ENCODE measurements at regions not wholly inside any gene's neighbourhood (a gene's known extent, or its start where the extent isn't known, plus 50 kb on each side); places are given as distances from the start of the nearest gene placed in this dataset.
"Not testable (repeated sequence)": the region's sequence is repeated elsewhere in the genome, so short reads cannot be mapped to it uniquely, and the experiment has no call there.

DNA sequence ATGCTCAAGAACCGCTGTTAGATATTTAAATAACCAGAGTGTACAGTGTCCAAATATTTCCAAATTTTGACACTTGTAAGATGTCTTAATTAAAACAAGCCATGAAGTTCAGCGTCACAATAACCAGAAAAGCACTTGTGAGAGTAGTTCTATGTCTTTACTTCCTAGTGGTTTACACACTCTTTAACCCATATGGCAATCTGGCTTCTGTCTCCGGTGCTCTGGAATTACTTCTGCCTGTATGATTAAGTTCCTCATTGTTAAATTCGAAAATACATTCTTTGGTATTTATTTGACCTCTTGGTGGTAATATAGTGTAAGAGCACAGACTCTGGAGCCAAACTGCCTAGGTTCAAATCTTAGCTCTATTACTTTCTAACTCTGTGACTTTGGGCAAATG, 89.9 kb upstream of the NOTCH2NLA start:
- not testable (repeated sequence) for H3K27ac ChIP-seq (ENCODE audit: low read depth, low read length); H3K36me3 ChIP-seq (ENCODE audit: insufficient read depth, low read length)

DNA sequence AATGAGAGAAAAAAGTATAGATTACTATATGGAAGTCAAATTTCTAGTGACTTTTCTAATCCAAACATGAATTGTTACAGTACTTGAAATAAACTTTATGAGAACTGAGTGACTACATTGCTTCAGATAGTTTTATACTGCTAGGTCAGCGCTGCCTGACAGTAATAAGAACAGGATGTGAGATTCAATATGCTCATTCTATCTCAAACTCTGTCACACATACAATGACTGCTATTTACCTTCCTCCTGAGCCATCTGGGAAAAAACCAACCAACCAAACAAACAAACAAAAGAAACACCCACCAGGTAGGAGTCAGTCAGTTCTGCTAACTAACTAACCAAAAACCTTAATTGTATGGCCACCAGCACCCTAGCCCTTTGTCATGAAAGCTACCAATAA, 89.0 kb upstream of the NOTCH2NLA start:
- H2AFZ ChIP-seq (ENCODE audit: low read length, unreplicated experiment); H3K36me3 ChIP-seq (ENCODE audit: insufficient read depth, low read length); H3K79me2 ChIP-seq (ENCODE audit: control insufficient read depth, insufficient read depth, low read length, unreplicated experiment); H3K4me3 ChIP-seq (ENCODE audit: low read depth, low read length); H3K27ac ChIP-seq (ENCODE audit: low read depth, low read length); H3K4me1 ChIP-seq (ENCODE audit: control insufficient read depth, insufficient read depth, low read length, unreplicated experiment); H3K27me3 ChIP-seq (ENCODE audit: insufficient read depth, low read length): not testable (repeated sequence)

More for the DNA sequence above, 89.9 kb upstream of the NOTCH2NLA start:
- not testable (repeated sequence) for H3K79me2 ChIP-seq (ENCODE audit: control insufficient read depth, insufficient read depth, low read length, unreplicated experiment); H3K27me3 ChIP-seq (ENCODE audit: insufficient read depth, low read length); H3K4me3 ChIP-seq (ENCODE audit: low read depth, low read length); H2AFZ ChIP-seq (ENCODE audit: low read length, unreplicated experiment); H3K4me1 ChIP-seq (ENCODE audit: control insufficient read depth, insufficient read depth, low read length, unreplicated experiment)

DNA sequence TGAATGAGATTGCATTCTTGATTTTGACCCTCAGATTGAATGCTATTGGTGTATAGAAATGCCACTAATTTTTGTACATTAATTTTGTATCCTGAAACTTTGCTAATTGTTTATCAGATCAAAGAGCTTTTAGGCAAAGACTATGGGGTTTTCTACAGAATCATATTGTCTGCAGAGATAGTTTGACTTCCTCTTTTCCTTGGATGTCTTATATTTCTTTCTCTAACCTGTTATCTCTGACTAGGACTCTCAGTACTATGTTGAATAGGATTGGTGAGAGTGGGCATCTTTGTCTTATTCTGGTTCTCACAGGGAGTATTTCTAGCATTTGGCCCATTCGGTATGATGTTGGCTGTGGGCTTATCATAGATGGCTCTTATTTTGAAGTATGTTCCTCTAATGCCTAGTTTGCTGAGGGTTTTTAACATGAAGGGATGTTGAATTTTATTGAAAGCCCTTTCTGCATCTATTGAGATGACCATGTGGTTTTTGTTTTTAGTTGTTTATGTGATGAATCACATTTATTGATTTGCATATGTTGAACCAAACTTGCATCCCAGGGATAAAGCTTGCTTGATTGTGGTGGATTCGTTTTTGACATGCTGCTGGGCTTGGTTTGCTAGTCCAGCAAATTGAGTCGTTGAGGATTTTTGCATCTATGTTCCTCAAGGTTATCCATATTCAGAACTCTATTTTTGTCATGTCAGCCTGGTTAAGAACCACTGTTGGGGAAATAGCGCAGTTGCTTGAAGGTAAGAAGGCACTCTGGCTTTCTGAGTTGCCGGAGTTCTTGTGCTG, 85.8 kb upstream of the NOTCH2NLA start:
- H3K36me3 ChIP-seq (ENCODE audit: insufficient read depth, low read length); H3K79me2 ChIP-seq (ENCODE audit: control insufficient read depth, insufficient read depth, low read length, unreplicated experiment); H2AFZ ChIP-seq (ENCODE audit: low read length, unreplicated experiment); H3K27me3 ChIP-seq (ENCODE audit: insufficient read depth, low read length); H3K4me1 ChIP-seq (ENCODE audit: control insufficient read depth, insufficient read depth, low read length, unreplicated experiment); H3K27ac ChIP-seq (ENCODE audit: low read depth, low read length); H3K4me3 ChIP-seq (ENCODE audit: low read depth, low read length): not testable (repeated sequence)

DNA sequence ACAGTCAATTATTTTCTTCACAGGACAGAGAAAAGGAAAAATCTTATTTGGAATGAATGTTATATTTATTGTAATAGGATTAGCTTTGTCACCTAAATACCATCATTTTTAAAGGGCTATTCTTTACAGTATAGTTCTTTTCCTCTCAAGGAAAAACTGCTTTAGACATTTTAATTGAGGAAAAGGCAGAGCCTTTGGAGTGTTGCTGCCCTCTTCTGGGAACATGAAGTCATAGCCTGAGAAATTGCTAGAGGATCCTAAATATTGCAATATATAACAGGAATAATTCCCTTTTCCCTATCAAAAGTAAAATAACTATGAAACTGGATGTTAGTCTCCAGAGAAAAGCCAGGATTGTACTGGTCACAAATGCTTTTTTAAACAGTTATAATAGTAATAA, 81.8 kb upstream of the NOTCH2NLA start:
- H3K4me3 ChIP-seq (ENCODE audit: low read depth, low read length); H3K27me3 ChIP-seq (ENCODE audit: insufficient read depth, low read length); H3K36me3 ChIP-seq (ENCODE audit: insufficient read depth, low read length); H2AFZ ChIP-seq (ENCODE audit: low read length, unreplicated experiment); H3K79me2 ChIP-seq (ENCODE audit: control insufficient read depth, insufficient read depth, low read length, unreplicated experiment); H3K27ac ChIP-seq (ENCODE audit: low read depth, low read length); H3K4me1 ChIP-seq (ENCODE audit: control insufficient read depth, insufficient read depth, low read length, unreplicated experiment): not testable (repeated sequence)

DNA sequence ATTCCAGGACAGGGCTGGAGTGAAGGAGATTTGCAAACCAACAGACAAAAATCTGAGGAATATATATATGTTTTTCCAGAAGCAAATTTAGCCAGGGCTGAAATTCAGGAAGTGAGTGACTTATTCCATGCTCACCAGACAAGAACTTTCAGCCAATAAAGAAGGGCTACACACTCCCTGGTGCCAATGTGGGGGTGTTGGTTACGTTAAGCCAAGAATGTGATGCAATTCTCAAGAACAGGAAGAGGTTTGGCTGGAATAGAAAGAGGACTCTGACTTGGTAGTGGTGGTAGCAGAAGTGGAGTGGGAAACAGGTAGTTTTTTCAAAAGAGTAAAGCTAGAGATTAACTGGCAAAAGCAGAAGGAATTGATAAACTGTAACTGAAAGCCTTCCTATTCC, 80.6 kb upstream of the NOTCH2NLA start:
- not testable (repeated sequence) for H2AFZ ChIP-seq (ENCODE audit: low read length, unreplicated experiment)

DNA sequence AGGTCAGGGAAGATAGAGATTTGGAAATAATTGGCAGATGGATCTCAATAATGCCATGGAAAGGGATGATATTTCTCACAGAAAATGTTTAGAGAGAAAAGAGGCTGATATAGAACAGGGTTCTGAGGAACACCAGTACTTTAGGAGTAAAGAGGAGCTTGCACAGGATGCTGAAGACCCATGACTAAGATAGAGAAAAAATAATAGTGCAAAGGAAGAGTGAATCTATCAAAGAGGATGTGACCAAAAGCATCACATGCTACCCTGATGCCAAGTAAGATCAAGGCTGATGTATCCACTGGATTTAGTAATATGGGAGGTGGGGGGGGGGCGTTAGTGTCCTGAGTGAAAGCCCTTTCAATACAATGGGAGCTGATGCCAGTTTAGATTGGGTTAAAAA, 80.1 kb upstream of the NOTCH2NLA start:
- H3K4me1 ChIP-seq (ENCODE audit: control insufficient read depth, insufficient read depth, low read length, unreplicated experiment); H2AFZ ChIP-seq (ENCODE audit: low read length, unreplicated experiment); H3K27me3 ChIP-seq (ENCODE audit: insufficient read depth, low read length); H3K36me3 ChIP-seq (ENCODE audit: insufficient read depth, low read length); H3K4me3 ChIP-seq (ENCODE audit: low read depth, low read length); H3K79me2 ChIP-seq (ENCODE audit: control insufficient read depth, insufficient read depth, low read length, unreplicated experiment): not testable (repeated sequence)
- 0 out of 2 replicates have a peak overlapping the region, but pooled peaks have one; percentile 34 for H3K27ac ChIP-seq (ENCODE audit: low read depth, low read length)

More for the DNA sequence above, 80.6 kb upstream of the NOTCH2NLA start:
- not testable (repeated sequence) for H3K36me3 ChIP-seq (ENCODE audit: insufficient read depth, low read length); H3K27ac ChIP-seq (ENCODE audit: low read depth, low read length); H3K27me3 ChIP-seq (ENCODE audit: insufficient read depth, low read length); H3K4me3 ChIP-seq (ENCODE audit: low read depth, low read length); H3K4me1 ChIP-seq (ENCODE audit: control insufficient read depth, insufficient read depth, low read length, unreplicated experiment); H3K79me2 ChIP-seq (ENCODE audit: control insufficient read depth, insufficient read depth, low read length, unreplicated experiment)

DNA sequence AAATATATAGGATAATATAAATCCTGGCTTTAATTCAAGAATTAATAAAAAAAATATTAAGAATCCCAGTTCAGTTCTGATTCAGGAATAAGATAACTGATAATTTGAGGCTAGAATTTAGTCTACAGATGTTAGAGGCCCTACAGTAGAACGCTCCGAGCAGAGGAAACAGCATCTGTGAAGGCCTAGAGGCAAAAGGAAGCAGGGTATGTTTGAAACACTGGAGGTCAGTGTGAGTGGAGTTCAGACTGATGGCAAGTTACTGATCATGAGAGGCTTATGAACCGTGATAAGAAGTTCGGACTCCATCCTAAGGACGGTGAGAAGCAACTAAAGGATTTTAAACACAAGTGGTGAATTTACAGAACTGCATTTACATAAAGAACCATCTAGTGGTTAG, 79.3 kb upstream of the NOTCH2NLA start:
- H3K4me1 ChIP-seq (ENCODE audit: control insufficient read depth, insufficient read depth, low read length, unreplicated experiment); H3K79me2 ChIP-seq (ENCODE audit: control insufficient read depth, insufficient read depth, low read length, unreplicated experiment); H3K4me3 ChIP-seq (ENCODE audit: low read depth, low read length); H2AFZ ChIP-seq (ENCODE audit: low read length, unreplicated experiment); H3K36me3 ChIP-seq (ENCODE audit: insufficient read depth, low read length); H3K27me3 ChIP-seq (ENCODE audit: insufficient read depth, low read length): not testable (repeated sequence)
- H3K27ac ChIP-seq (ENCODE audit: low read depth, low read length), result peak overlapping the region; percentile 83

DNA sequence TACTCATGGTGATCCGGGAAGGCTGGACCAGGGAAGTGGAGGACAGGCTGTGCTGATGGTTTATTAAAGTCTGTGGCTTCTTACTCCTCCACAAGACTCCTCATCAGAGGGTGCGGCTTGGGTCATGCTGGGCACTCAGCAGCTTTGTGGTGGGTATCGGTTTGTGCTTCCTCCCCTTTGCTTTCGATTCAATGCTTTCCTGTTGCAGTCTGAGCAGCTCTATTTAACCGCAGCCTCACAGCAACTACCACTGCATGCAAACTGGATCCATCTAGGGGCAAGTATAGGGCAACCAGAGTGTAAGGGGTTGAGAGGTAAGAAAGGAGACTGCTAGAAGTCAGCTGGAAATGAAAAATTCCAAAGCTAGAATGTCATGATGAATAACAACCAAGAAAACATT, 78.8 kb upstream of the NOTCH2NLA start:
- H3K36me3 ChIP-seq (ENCODE audit: insufficient read depth, low read length); H3K4me1 ChIP-seq (ENCODE audit: control insufficient read depth, insufficient read depth, low read length, unreplicated experiment): not testable (repeated sequence)

DNA sequence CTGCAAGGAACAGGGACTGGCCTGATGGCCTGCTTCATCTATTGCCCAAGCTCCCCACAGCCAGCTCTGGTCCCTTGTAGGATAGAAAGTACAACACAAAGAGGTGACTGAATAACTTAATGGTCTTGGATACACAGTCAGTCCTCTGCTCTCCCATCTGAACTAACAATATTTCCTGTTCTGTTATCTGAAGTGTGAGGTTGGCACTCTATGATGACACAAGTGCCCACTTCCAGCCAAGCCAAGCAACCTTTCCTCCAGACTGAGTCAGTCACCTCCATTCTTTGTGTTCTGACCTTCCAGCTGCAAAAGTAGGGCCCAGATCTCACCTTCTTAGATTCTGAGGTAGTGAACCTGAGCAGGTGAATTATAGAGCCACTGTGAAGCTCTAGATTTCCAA, 77.8 kb upstream of the NOTCH2NLA start:
- H2AFZ ChIP-seq (ENCODE audit: low read length, unreplicated experiment); H3K36me3 ChIP-seq (ENCODE audit: insufficient read depth, low read length); H3K4me1 ChIP-seq (ENCODE audit: control insufficient read depth, insufficient read depth, low read length, unreplicated experiment); H3K27me3 ChIP-seq (ENCODE audit: insufficient read depth, low read length); H3K79me2 ChIP-seq (ENCODE audit: control insufficient read depth, insufficient read depth, low read length, unreplicated experiment); H3K4me3 ChIP-seq (ENCODE audit: low read depth, low read length); H3K27ac ChIP-seq (ENCODE audit: low read depth, low read length): not testable (repeated sequence)

More for the DNA sequence above, 78.8 kb upstream of the NOTCH2NLA start:
- H3K27ac ChIP-seq (ENCODE audit: low read depth, low read length); H3K79me2 ChIP-seq (ENCODE audit: control insufficient read depth, insufficient read depth, low read length, unreplicated experiment); H2AFZ ChIP-seq (ENCODE audit: low read length, unreplicated experiment); H3K27me3 ChIP-seq (ENCODE audit: insufficient read depth, low read length); H3K4me3 ChIP-seq (ENCODE audit: low read depth, low read length): not testable (repeated sequence)

DNA sequence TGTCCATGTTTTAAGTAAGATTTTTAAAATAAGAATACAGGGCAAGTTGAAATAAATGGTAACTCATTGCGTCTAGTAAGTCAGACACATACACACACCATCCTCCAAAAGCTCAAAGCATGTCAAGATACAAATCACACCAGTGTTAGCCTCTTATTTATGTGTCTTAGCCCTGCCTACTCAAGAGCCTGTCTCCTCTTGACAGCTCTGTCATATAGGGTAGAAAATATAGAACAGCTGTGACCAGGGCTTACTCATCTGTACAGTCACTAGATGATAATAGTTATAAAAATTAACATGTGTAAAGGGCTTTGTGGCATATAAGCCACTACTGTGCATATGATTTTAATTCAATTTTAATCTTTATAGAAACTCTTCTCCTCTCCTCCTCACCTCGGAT, 76.6 kb upstream of the NOTCH2NLA start:
- not testable (repeated sequence) for H3K27me3 ChIP-seq (ENCODE audit: insufficient read depth, low read length); H3K4me1 ChIP-seq (ENCODE audit: control insufficient read depth, insufficient read depth, low read length, unreplicated experiment); H3K36me3 ChIP-seq (ENCODE audit: insufficient read depth, low read length); H3K4me3 ChIP-seq (ENCODE audit: low read depth, low read length); H3K79me2 ChIP-seq (ENCODE audit: control insufficient read depth, insufficient read depth, low read length, unreplicated experiment); H2AFZ ChIP-seq (ENCODE audit: low read length, unreplicated experiment); H3K27ac ChIP-seq (ENCODE audit: low read depth, low read length)

DNA sequence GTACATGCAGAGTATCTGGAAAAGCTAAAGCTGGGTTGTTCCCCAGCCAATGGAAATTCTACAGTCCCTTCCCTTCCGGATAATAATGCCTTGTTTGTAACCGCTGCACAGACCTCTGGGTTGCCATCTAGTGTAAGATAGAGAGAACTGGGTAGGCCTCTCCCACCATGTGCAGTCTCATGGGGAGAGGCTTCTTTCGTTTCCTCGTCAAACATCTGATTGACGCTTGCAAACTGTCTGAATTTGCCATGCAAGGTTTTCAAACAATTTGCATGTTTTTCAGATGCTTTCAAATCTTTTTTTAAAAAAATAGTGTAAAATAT, 69.7 kb upstream of the NOTCH2NLA start:
- not testable (repeated sequence) for H2AFZ ChIP-seq (ENCODE audit: low read length, unreplicated experiment); H3K27ac ChIP-seq (ENCODE audit: low read depth, low read length); H3K4me3 ChIP-seq (ENCODE audit: low read depth, low read length); H3K4me1 ChIP-seq (ENCODE audit: control insufficient read depth, insufficient read depth, low read length, unreplicated experiment); H3K36me3 ChIP-seq (ENCODE audit: insufficient read depth, low read length); H3K27me3 ChIP-seq (ENCODE audit: insufficient read depth, low read length); H3K79me2 ChIP-seq (ENCODE audit: control insufficient read depth, insufficient read depth, low read length, unreplicated experiment)

Data from ACC112 (cell line).